ENCODE measurements at regions not wholly inside any gene's neighbourhood (a gene's known extent, or its start where the extent isn't known, plus 50 kb on each side); places are given as distances from the start of the nearest gene placed in this dataset.

GRCh38 chr12:125262851-125263250, 197.6 kb downstream of the AACS start:
- no peak overlapping the region for H3K27ac ChIP-seq
- Mint-ChIP-seq H3K4me3 (no peak overlapping the region), H3K27me3 (ENCODE audit: insufficient read depth, low read depth) (peaks cover 30% of the 10 kb centered on the region), H3K4me1 (peaks cover 24% of the 10 kb centered on the region), H3K27ac (no peak overlapping the region), H3K9me3 (peaks cover 15% of the 10 kb centered on the region), H3K36me3 (no peaks in the 10 kb centered on the region)
- peaks cover 12% of the 10 kb centered on the region for H3K27me3 ChIP-seq
- TF ChIP-seq CTCF (IDR thresholded peaks at IDR 0.05): no peak
- no peak for TF ChIP-seq EZH2 (IDR thresholded peaks at IDR 0.05)
- TF ChIP-seq EZH2phosphoT487 (IDR thresholded peaks at IDR 0.05): peak; percentile 48
- DNase-seq (ENCODE audit: low spot score): peak; percentile 64
- H3K36me3 ChIP-seq: no peaks in the 10 kb centered on the region
- peak overlapping the region; percentile 42 for H3K4me2 ChIP-seq
- peaks cover 9% of the 10 kb centered on the region for H3F3A ChIP-seq (ENCODE audit: low read depth)
- no peak overlapping the region for H3K4me3 ChIP-seq
- peaks cover 28% of the 10 kb centered on the region for H4K20me1 ChIP-seq (ENCODE audit: low read depth)
- no peaks in the 10 kb centered on the region for H3K9me3 ChIP-seq (ENCODE audit: low read depth)
- H3K79me2 ChIP-seq (ENCODE audit: low read depth): no peaks in the 10 kb centered on the region
- H3K9ac ChIP-seq: no peak overlapping the region
- no peak overlapping the region for H2AFZ ChIP-seq (replicated peaks)
- peaks cover 7% of the 10 kb centered on the region for H3K4me1 ChIP-seq

- Histone ChIP-seq H3K4me3 (no peak overlapping the region), H3K27ac (no peak overlapping the region), H3K27me3 (peaks cover 12% of the 10 kb centered on the region), H3F3A (ENCODE audit: low read depth) (peaks cover 9% of the 10 kb centered on the region), H3K9me3 (ENCODE audit: low read depth) (no peaks in the 10 kb centered on the region), H3K4me1 (peaks cover 7% of the 10 kb centered on the region), H3K4me2 (peak overlapping the region; percentile 42), H4K20me1 (ENCODE audit: low read depth) (peaks cover 26% of the 10 kb centered on the region), H3K36me3 (no peaks in the 10 kb centered on the region), H2AFZ (replicated peaks) (no peak overlapping the region), H3K79me2 (ENCODE audit: low read depth) (no peaks in the 10 kb centered on the region), H3K9ac (no peak overlapping the region)
- peaks cover 24% of the 10 kb centered on the region for H3K4me1 Mint-ChIP-seq
- DNase-seq (ENCODE audit: low spot score): peak; percentile 29
- peaks cover 12% of the 10 kb centered on the region for H3K9me3 Mint-ChIP-seq
- no peak for TF ChIP-seq EZH2 (IDR thresholded peaks at IDR 0.05)
- no peak overlapping the region for H3K27ac Mint-ChIP-seq
- no peaks in the 10 kb centered on the region for H3K36me3 Mint-ChIP-seq
- peaks cover 29% of the 10 kb centered on the region for H3K27me3 Mint-ChIP-seq (ENCODE audit: insufficient read depth, low read depth)
- H3K4me3 Mint-ChIP-seq: peak overlapping the region; percentile 31
These were observed 198.2 kb downstream of the AACS start for GRCh38 chr12:125263385-125263784.

- no peak for TF ChIP-seq EZH2phosphoT487 (IDR thresholded peaks at IDR 0.05)
- H3K4me1 Mint-ChIP-seq: peaks cover 19% of the 10 kb centered on the region
- no peak overlapping the region for H3K27ac Mint-ChIP-seq
- Histone ChIP-seq H3K4me3 (no peak overlapping the region), H3K36me3 (no peaks in the 10 kb centered on the region), H3K27me3 (peaks cover under 1% of the 10 kb centered on the region), H3F3A (ENCODE audit: low read depth) (peaks cover 13% of the 10 kb centered on the region), H4K20me1 (ENCODE audit: low read depth) (peaks cover 27% of the 10 kb centered on the region), H3K27ac (no peak overlapping the region), H3K4me1 (peaks cover 18% of the 10 kb centered on the region), H2AFZ (replicated peaks) (no peak overlapping the region), H3K9ac (no peak overlapping the region), H3K4me2 (no peak overlapping the region), H3K79me2 (ENCODE audit: low read depth) (no peaks in the 10 kb centered on the region), H3K9me3 (ENCODE audit: low read depth) (no peaks in the 10 kb centered on the region)
- H3K36me3 Mint-ChIP-seq: no peaks in the 10 kb centered on the region
- H3K4me3 Mint-ChIP-seq: no peak overlapping the region
- DNase-seq (ENCODE audit: low spot score): no peak
- peaks cover 9% of the 10 kb centered on the region for H3K9me3 Mint-ChIP-seq
- peaks cover 19% of the 10 kb centered on the region for H3K27me3 Mint-ChIP-seq (ENCODE audit: insufficient read depth, low read depth)
These were observed 201.9 kb downstream of the AACS start for GRCh38 chr12:125267114-125267513.

- no peak overlapping the region for H3K4me2 ChIP-seq
- H3K27ac Mint-ChIP-seq: no peak overlapping the region
- H3K36me3 ChIP-seq: no peaks in the 10 kb centered on the region
- H3K4me1 ChIP-seq: peaks cover 15% of the 10 kb centered on the region
- TF ChIP-seq EZH2 (IDR thresholded peaks at IDR 0.05) (no peak), EZH2phosphoT487 (IDR thresholded peaks at IDR 0.05) (no peak), CTCF (IDR thresholded peaks at IDR 0.05) (no peak)
- no peaks in the 10 kb centered on the region for H3K79me2 ChIP-seq (ENCODE audit: low read depth)
- no peak overlapping the region for H3K9ac ChIP-seq
- peaks cover 3% of the 10 kb centered on the region for H3K9me3 Mint-ChIP-seq
- no peak overlapping the region for H3K4me3 ChIP-seq
- H3K4me1 Mint-ChIP-seq: peaks cover 11% of the 10 kb centered on the region
- no peak for DNase-seq (ENCODE audit: low spot score)
- H3K9me3 ChIP-seq (ENCODE audit: low read depth): no peaks in the 10 kb centered on the region
- no peaks in the 10 kb centered on the region for H3K27me3 ChIP-seq
- peaks cover 10% of the 10 kb centered on the region for H3K27me3 Mint-ChIP-seq (ENCODE audit: insufficient read depth, low read depth)
- H3K27ac ChIP-seq: no peak overlapping the region
- no peak overlapping the region for H3K4me3 Mint-ChIP-seq
- no peak overlapping the region for H2AFZ ChIP-seq (replicated peaks)
- peaks cover 13% of the 10 kb centered on the region for H4K20me1 ChIP-seq (ENCODE audit: low read depth)
- H3K36me3 Mint-ChIP-seq: no peaks in the 10 kb centered on the region
- H3F3A ChIP-seq (ENCODE audit: low read depth): peaks cover 7% of the 10 kb centered on the region
These were observed 204.0 kb downstream of the AACS start for GRCh38 chr12:125269276-125269675.
